ENCODE measurements at regions not wholly inside any gene's neighbourhood (a gene's known extent, or its start where the extent isn't known, plus 50 kb on each side); places are given as distances from the start of the nearest gene placed in this dataset.

GRCh38 chr4:180437601-180438000 lies 1805.6 kb upstream of the TENM3 start:
- no peak for FAIRE-seq
- no peaks in the 10 kb centered on the region for H3K36me3 ChIP-seq (ENCODE audit: control insufficient read depth in 2 of 3, insufficient read depth in 3 of 3, low read length in 3 of 3)
- intact Hi-C loops (cut with DNase I): no loop called here
- no peaks in the 10 kb centered on the region for H3K4me1 ChIP-seq (ENCODE audit: control insufficient read depth in 2 of 3, insufficient read depth in 2 of 3, low read depth in 1 of 3, low read length in 3 of 3)
- TF ChIP-seq CTCF (IDR thresholded peaks at IDR 0.05; ENCODE audit: borderline replicate concordance, extremely low read depth, insufficient read depth): no peak
- H3K9ac ChIP-seq (ENCODE audit: low read length in 3 of 3): no peak overlapping the region
- DNase-seq: no peak
- no peak overlapping the region for H3K4me3 ChIP-seq (ENCODE audit: low read length in 3 of 3)
- no peaks in the 10 kb centered on the region for H3K9me3 ChIP-seq (ENCODE audit: control insufficient read depth in 2 of 3, insufficient read depth in 1 of 3, low read length in 3 of 3)
- no peaks in the 10 kb centered on the region for H3K27me3 ChIP-seq (ENCODE audit: control insufficient read depth, insufficient read depth, low read length)
- no peak overlapping the region for H3K27ac ChIP-seq (ENCODE audit: low read depth in 2 of 2, low read length in 2 of 2)

GRCh38 chr4:180448306-180448705 lies 1794.9 kb upstream of the TENM3 start:
- TF ChIP-seq CTCF (IDR thresholded peaks at IDR 0.05; ENCODE audit: borderline replicate concordance, extremely low read depth, insufficient read depth): no peak
- no peaks in the 10 kb centered on the region for H3K27me3 ChIP-seq (ENCODE audit: control insufficient read depth, insufficient read depth, low read length)
- FAIRE-seq: no peak
- no peak for DNase-seq
- no peaks in the 10 kb centered on the region for H3K4me1 ChIP-seq (ENCODE audit: control insufficient read depth in 2 of 3, insufficient read depth in 2 of 3, low read depth in 1 of 3, low read length in 3 of 3)
- H3K9me3 ChIP-seq (ENCODE audit: control insufficient read depth in 2 of 3, insufficient read depth in 1 of 3, low read length in 3 of 3): no peaks in the 10 kb centered on the region
- H3K9ac ChIP-seq (ENCODE audit: low read length in 3 of 3): no peak overlapping the region
- H3K36me3 ChIP-seq (ENCODE audit: control insufficient read depth in 2 of 3, insufficient read depth in 3 of 3, low read length in 3 of 3): no peaks in the 10 kb centered on the region
- intact Hi-C loops (cut with DNase I): no loop called here
- no peak overlapping the region for H3K27ac ChIP-seq (ENCODE audit: low read depth in 2 of 2, low read length in 2 of 2)
- H3K4me3 ChIP-seq (ENCODE audit: low read length in 3 of 3): no peak overlapping the region

GRCh38 chr4:180449395-180449956 lies 1793.7 kb upstream of the TENM3 start:
- DNase-seq (peak in 4 of 5 donors; percentile 32 to 65 (median 50)), FAIRE-seq (no peak)
- Histone ChIP-seq H3K36me3 (ENCODE audit: control insufficient read depth in 2 of 3, insufficient read depth in 3 of 3, low read length in 3 of 3) (no peaks in the 10 kb centered on the region), H3K9me3 (ENCODE audit: control insufficient read depth in 2 of 3, insufficient read depth in 1 of 3, low read length in 3 of 3) (no peaks in the 10 kb centered on the region), H3K4me3 (ENCODE audit: low read length in 3 of 3) (peak overlapping the region in 1 of 3 donors; percentile 14), H3K27me3 (ENCODE audit: control insufficient read depth, insufficient read depth, low read length) (no peaks in the 10 kb centered on the region), H3K4me1 (ENCODE audit: control insufficient read depth in 2 of 3, insufficient read depth in 2 of 3, low read depth in 1 of 3, low read length in 3 of 3) (no peaks in the 10 kb centered on the region), H3K9ac (ENCODE audit: low read length in 3 of 3) (no peak overlapping the region), H3K27ac (ENCODE audit: low read depth in 2 of 2, low read length in 2 of 2) (no peak overlapping the region)
- peak; percentile 44 for TF ChIP-seq CTCF (IDR thresholded peaks at IDR 0.05; ENCODE audit: borderline replicate concordance, extremely low read depth, insufficient read depth)
- intact Hi-C loops (cut with DNase I): no loop called here

- no peak overlapping the region for H3K9ac ChIP-seq (ENCODE audit: low read length in 3 of 3)
- no peak for TF ChIP-seq CTCF (IDR thresholded peaks at IDR 0.05; ENCODE audit: borderline replicate concordance, extremely low read depth, insufficient read depth)
- FAIRE-seq (no peak), DNase-seq (peak in 2 of 5 donors; percentile 55 to 78)
- intact Hi-C loops (cut with DNase I): no loop called here
- H3K27me3 ChIP-seq (ENCODE audit: control insufficient read depth, insufficient read depth, low read length): no peaks in the 10 kb centered on the region
- H3K4me1 ChIP-seq (ENCODE audit: control insufficient read depth in 2 of 3, insufficient read depth in 2 of 3, low read depth in 1 of 3, low read length in 3 of 3): no peaks in the 10 kb centered on the region
- H3K27ac ChIP-seq (ENCODE audit: low read depth in 2 of 2, low read length in 2 of 2): no peak overlapping the region
- no peaks in the 10 kb centered on the region for H3K36me3 ChIP-seq (ENCODE audit: control insufficient read depth in 2 of 3, insufficient read depth in 3 of 3, low read length in 3 of 3)
- H3K9me3 ChIP-seq (ENCODE audit: control insufficient read depth in 2 of 3, insufficient read depth in 1 of 3, low read length in 3 of 3): no peaks in the 10 kb centered on the region
- no peak overlapping the region for H3K4me3 ChIP-seq (ENCODE audit: low read length in 3 of 3)
Measured at GRCh38 chr4:180455226-180455625, 1788.0 kb upstream of the TENM3 start.

Data from kidney (tissue), 13 donors.